H1 (cell line): ENCODE measurements at regions not wholly inside any gene's neighbourhood (a gene's known extent, or its start where the extent isn't known, plus 50 kb on each side); places are given as distances from the start of the nearest gene placed in this dataset.

Source experiments
- CTCF ChIA-PET: fragments of 300-600 bp; sonication (Branson Sonifier 250); formaldehyde crosslinking; loops from one replicate; lab custom pipeline; 2021; ENCODE audit not compliant: partially characterized antibody; lab: Charles Lee
- POLR2A ChIA-PET: fragments of 300-600 bp; sonication (Branson Sonifier 250); formaldehyde crosslinking; loops from one replicate; lab custom pipeline; 2021; ENCODE audit warnings: inconsistent platforms; ENCODE audit not compliant: partially characterized antibody; lab: Charles Lee
- DNase-seq, 2 experiments: peaks; one replicate each; pipeline versions ENCODE4 v3.0.0 to v3.0.0-alpha.2; 2010 to 2022; ENCODE audit warnings: low spot score in 2 of 2, low read depth in 1 of 2, mixed read lengths in 1 of 2
- FAIRE-seq: peaks from 2 replicates; lab custom pipeline; 2011; peaks lifted over from hg19 to GRCh38; lab: Jason Lieb, UNC
- H2AFZ ChIP-seq: 2 replicates; pipeline ENCODE4 v1.8.1; 2012; ENCODE audit warnings: low read length, inconsistent platforms
- H2AK5ac ChIP-seq: 2 replicates; pipeline ENCODE4 v1.6.1; 2013; ENCODE audit warnings: low read depth, low read length
- H2BK120ac ChIP-seq: replicated peaks from 2 replicates; pipeline ENCODE3; 2013; ENCODE audit warnings: low read depth, low read length, inconsistent platforms
- H2BK12ac ChIP-seq: 2 replicates; pipeline ENCODE4 v1.6.1; 2013; ENCODE audit warnings: low read depth, low read length
- H2BK15ac ChIP-seq: 2 replicates; pipeline ENCODE4 v1.6.1; 2013; ENCODE audit warnings: low read length
- H2BK20ac ChIP-seq: 2 replicates; pipeline ENCODE4 v1.6.1; 2013; ENCODE audit warnings: low read length
- H2BK5ac ChIP-seq: 2 replicates; pipeline ENCODE4 v1.6.1; 2013; ENCODE audit warnings: low read depth, low read length
- H3K14ac ChIP-seq: 2 replicates; pipeline ENCODE4 v1.6.1; 2013; ENCODE audit warnings: inconsistent platforms; ENCODE audit not compliant: insufficient read length
- H3K18ac ChIP-seq: 2 replicates; pipeline ENCODE4 v1.6.1; 2013; ENCODE audit warnings: low read length; ENCODE audit errors: extremely low read depth
- H3K23ac ChIP-seq: 2 replicates; pipeline ENCODE4 v1.6.1; 2013; ENCODE audit warnings: inconsistent platforms; ENCODE audit not compliant: insufficient read length
- H3K23me2 ChIP-seq: 2 replicates; pipeline ENCODE4 v1.6.1; 2013; ENCODE audit warnings: low read depth, low read length
- H3K27ac ChIP-seq: 2 replicates; pipeline ENCODE4 v1.6.1; 2011; ENCODE audit warnings: low read depth, low read length, inconsistent platforms
- H3K27me3 ChIP-seq, 4 experiments: replicated peaks in 1 of 4; 1 replicate in 1 of 4; 2 replicates in 3 of 4; pipeline versions ENCODE4 v1.6.1 to v1.8.1; 2011 to 2013; ENCODE audit warnings: low read length in 3 of 4, mild to moderate bottlenecking in 3 of 4, inconsistent platforms in 2 of 4, mixed read lengths in 2 of 4, moderate library complexity in 1 of 4; ENCODE audit not compliant: control insufficient read depth in 3 of 4, insufficient read depth in 3 of 4; ENCODE audit errors: extremely low read depth in 1 of 4
- H3K36me3 ChIP-seq, 4 experiments: 2 replicates each; pipeline versions ENCODE4 v1.6.1 to v1.8.1; 2011 to 2013; ENCODE audit warnings: mild to moderate bottlenecking in 4 of 4, low read length in 3 of 4, moderate library complexity in 2 of 4, control low read depth in 1 of 4, inconsistent platforms in 1 of 4; ENCODE audit not compliant: insufficient read depth in 4 of 4, control insufficient read depth in 2 of 4
- H3K4ac ChIP-seq: replicated peaks from 2 replicates; pipeline ENCODE3; 2013; ENCODE audit warnings: low read length, low read depth, mixed read lengths, inconsistent platforms; ENCODE audit not compliant: insufficient read length
- H3K4me1 ChIP-seq, 4 experiments: replicated peaks in 1 of 4; 1 replicate in 1 of 4; 2 replicates in 3 of 4; pipeline versions ENCODE4 v1.6.1 to v1.8.1; 2011 to 2013; ENCODE audit warnings: low read length in 3 of 4, inconsistent platforms in 2 of 4, mixed read lengths in 1 of 4; ENCODE audit not compliant: insufficient read depth in 4 of 4, control insufficient read depth in 3 of 4
- H3K4me2 ChIP-seq, 2 experiments: 2 replicates each; pipeline versions ENCODE4 v1.6.1 to v1.8.1; 2011 to 2013; ENCODE audit warnings: low read depth in 2 of 2, low read length in 2 of 2, control low read depth in 1 of 2, inconsistent platforms in 1 of 2, mild to moderate bottlenecking in 1 of 2; ENCODE audit not compliant: insufficient read depth in 1 of 2
- H3K4me3 ChIP-seq, 4 experiments: fragments of 200-600, 300-600 bp in 1 of 4; sonication (generic), shearing (Covaris generic), sonication (Bioruptor Twin) in 1 of 4; 2 replicates each; pipeline versions ENCODE4 v1.5.1 to v1.8.1; 2011 to 2016; ENCODE audit warnings: low read length in 4 of 4, low read depth in 3 of 4, control low read depth in 2 of 4, inconsistent platforms in 2 of 4, mild to moderate bottlenecking in 2 of 4, mixed read lengths in 1 of 4, moderate library complexity in 1 of 4; ENCODE audit not compliant: insufficient read depth in 2 of 4; ENCODE audit errors: extremely low read depth in 1 of 4
- H3K56ac ChIP-seq: replicated peaks from 2 replicates; pipeline ENCODE3; 2013; ENCODE audit warnings: low read depth, mild to moderate bottlenecking, mixed read lengths, low read length, inconsistent platforms; ENCODE audit not compliant: insufficient read length
- H3K79me1 ChIP-seq: 2 replicates; pipeline ENCODE4 v1.6.1; 2013; ENCODE audit warnings: low read depth, low read length, control low read depth
- H3K79me2 ChIP-seq, 2 experiments: 2 replicates each; pipeline versions ENCODE4 v1.6.1 to v1.8.1; 2012 to 2013; ENCODE audit warnings: low read length in 2 of 2, mild to moderate bottlenecking in 2 of 2, inconsistent platforms in 1 of 2; ENCODE audit not compliant: insufficient read depth in 2 of 2, control insufficient read depth in 1 of 2
- H3K9ac ChIP-seq, 4 experiments: replicated peaks in 1 of 4; 1 replicate in 1 of 4; 2 replicates in 3 of 4; pipeline versions ENCODE4 v1.6.1 to v1.8.1; 2011 to 2013; ENCODE audit warnings: low read depth in 3 of 4, low read length in 3 of 4, control low read depth in 2 of 4, mild to moderate bottlenecking in 2 of 4, moderate library complexity in 2 of 4, inconsistent platforms in 1 of 4; ENCODE audit errors: extremely low read depth in 1 of 4
- H3K9me3 ChIP-seq, 2 experiments: 2 replicates each; pipeline versions ENCODE4 v1.6.1 to v1.8.1; 2012 to 2013; ENCODE audit warnings: mild to moderate bottlenecking in 2 of 2, moderate library complexity in 2 of 2, control low read depth in 1 of 2, inconsistent platforms in 1 of 2, low read depth in 1 of 2, low read length in 1 of 2, mixed read lengths in 1 of 2; ENCODE audit not compliant: insufficient read depth in 2 of 2
- H4K20me1 ChIP-seq, 2 experiments: replicated peaks in 1 of 2; 2 replicates each; pipeline versions ENCODE3 to v1.8.1; 2011 to 2013; ENCODE audit warnings: inconsistent platforms in 2 of 2, low read length in 2 of 2, mild to moderate bottlenecking in 1 of 2; ENCODE audit not compliant: insufficient read depth in 2 of 2, control insufficient read depth in 1 of 2
- H4K5ac ChIP-seq: 2 replicates; pipeline ENCODE4 v1.6.1; 2013; ENCODE audit warnings: low read length, low read depth, mixed read lengths, inconsistent platforms; ENCODE audit not compliant: insufficient read length
- H4K8ac ChIP-seq: 2 replicates; pipeline ENCODE4 v1.8.0; 2013; ENCODE audit warnings: mild to moderate bottlenecking, moderate library complexity, low read length, inconsistent platforms; ENCODE audit not compliant: insufficient read depth; ENCODE audit errors: extremely low read depth
- H4K91ac ChIP-seq: replicated peaks from 2 replicates; pipeline ENCODE3; 2013; ENCODE audit warnings: low read length, mixed read lengths, inconsistent platforms; ENCODE audit not compliant: insufficient read length
- BCL11A ChIP-seq, 2 experiments: IDR thresholded peaks; one replicate each; pipeline ENCODE4 v1.6.1; 2011; ENCODE audit warnings: low read depth in 2 of 2, low read length in 2 of 2, mild to moderate bottlenecking in 2 of 2
- BRCA1 ChIP-seq: IDR thresholded peaks from 2 replicates; pipeline ENCODE4 v1.6.1; 2012; ENCODE audit warnings: low read depth, low read length, improper control_type of control experiment
- CHD2 ChIP-seq: IDR thresholded peaks from 2 replicates; pipeline ENCODE4 v1.6.1; 2012; ENCODE audit warnings: low read length, improper control_type of control experiment
- CTBP2 ChIP-seq: IDR thresholded peaks from 2 replicates; pipeline ENCODE4 v1.7.0; 2011; ENCODE audit warnings: borderline replicate concordance, mild to moderate bottlenecking, moderate library complexity, mixed read lengths, low read length; ENCODE audit not compliant: insufficient read depth, insufficient read length
- KDM5A ChIP-seq: fragments of 200-600 bp; IDR thresholded peaks from 2 replicates; pipeline ENCODE4 v1.7.1; 2012; ENCODE audit warnings: mild to moderate bottlenecking, low read length, inconsistent platforms, mixed read lengths
- PHF8 ChIP-seq: fragments of 200-600 bp; sonication (generic); conservative IDR thresholded peaks from 2 replicates; pipeline ENCODE4 v1.7.1; 2012; ENCODE audit warnings: low read depth, mild to moderate bottlenecking, inconsistent platforms, low read length, moderate library complexity
- POLR2AphosphoS5 ChIP-seq: IDR thresholded peaks from 2 replicates; pipeline ENCODE4 v1.6.1; 2011; ENCODE audit warnings: low read depth, low read length
- POU5F1 ChIP-seq: IDR thresholded peaks from 2 replicates; pipeline ENCODE4 v1.6.1; 2011; ENCODE audit warnings: low read depth, mild to moderate bottlenecking, low read length, moderate library complexity
- RFX5 ChIP-seq: IDR thresholded peaks from 2 replicates; pipeline ENCODE4 v1.6.1; 2011; ENCODE audit warnings: low read depth, low read length, improper control_type of control experiment, borderline replicate concordance
- SIN3A ChIP-seq, 2 experiments: IDR thresholded peaks in 1 of 2; conservative IDR thresholded peaks in 1 of 2; 2 replicates each; pipeline ENCODE4 v1.6.1; 2011 to 2012; ENCODE audit warnings: low read length in 2 of 2, improper control_type of control experiment in 1 of 2, low read depth in 1 of 2, mild to moderate bottlenecking in 1 of 2
- SRF ChIP-seq: IDR thresholded peaks from 2 replicates; pipeline ENCODE4 v1.6.1; 2011; ENCODE audit warnings: mild to moderate bottlenecking, low read depth, low read length, moderate library complexity
- WGBS, 2 experiments: shearing (Covaris generic) in 1 of 2; methylation state at CpG; one replicate each; pipeline versions ENCODE4 v1.1.6 to v1.1.7; 2013 to 2015; ENCODE audit warnings: low lambda C conversion rate in 2 of 2, mixed read lengths in 2 of 2, inconsistent platforms in 1 of 2, low coverage in 1 of 2, missing lambda C conversion rate in 1 of 2; ENCODE audit not compliant: insufficient replicate concordance in 2 of 2, insufficient coverage in 1 of 2, insufficient read length in 1 of 2; ENCODE audit errors: extremely low coverage in 1 of 2, missing lambda C conversion rate in 1 of 2; 5-methylcytosine and 5-hydroxymethylcytosine counted together
- TF ChIP-seq, protein P1 (sequence below): IDR thresholded peaks from 2 replicates; pipeline ENCODE4 v1.6.1; 2011; ENCODE audit warnings: low read depth, mild to moderate bottlenecking, low read length; ENCODE audit not compliant: insufficient read depth
- TF ChIP-seq, protein P2 (sequence below): IDR thresholded peaks from 2 replicates; pipeline ENCODE4 v1.6.1; 2012; ENCODE audit warnings: inconsistent platforms

DNA sequence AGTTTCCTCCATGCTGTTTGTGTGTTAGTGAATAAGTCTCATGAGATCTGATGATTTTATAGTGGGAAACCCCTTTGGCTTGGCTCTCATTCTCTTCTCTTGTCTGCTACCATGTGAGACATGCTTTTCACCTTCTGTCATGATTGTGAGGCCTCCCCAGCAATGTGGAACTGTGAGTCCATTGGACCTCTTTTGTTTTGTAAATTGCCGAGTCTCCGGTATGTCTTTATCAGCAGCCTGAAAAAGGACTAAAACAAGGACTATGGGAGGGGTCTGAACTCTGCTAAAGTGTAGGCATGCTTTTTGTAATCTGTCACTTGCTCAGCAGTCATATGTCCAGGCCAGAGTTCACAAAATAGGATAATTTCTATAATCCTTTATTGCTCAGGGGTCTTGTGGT, 164.0 kb upstream of the SNX7 start:
- Histone ChIP-seq H4K8ac (no peak overlapping the region), H4K20me1 (no peaks in the 10 kb centered on the region)
- no peak for DNase-seq
- TF ChIP-seq RFX5 (no peak), CHD2 (no peak), BRCA1 (no peak), BCL11A (IDR thresholded peaks at IDR 0.05; ENCODE audit: low read depth in 2 of 2, low read length in 2 of 2) (no peak), SRF (no peak), CTBP2 (no peak), KDM5A (no peak), SIN3A (conservative IDR thresholded peaks at IDR 0.05 in 1 of 2, IDR thresholded peaks at IDR 0.05 in 1 of 2; ENCODE audit: low read depth in 1 of 2, low read length in 2 of 2) (no peak), POLR2AphosphoS5 (no peak), POU5F1 (no peak), PHF8 (no peak)
- TF ChIP-seq, protein P1, sequence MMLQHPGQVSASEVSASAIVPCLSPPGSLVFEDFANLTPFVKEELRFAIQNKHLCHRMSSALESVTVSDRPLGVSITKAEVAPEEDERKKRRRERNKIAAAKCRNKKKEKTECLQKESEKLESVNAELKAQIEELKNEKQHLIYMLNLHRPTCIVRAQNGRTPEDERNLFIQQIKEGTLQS: no peak
- TF ChIP-seq, protein P2, sequence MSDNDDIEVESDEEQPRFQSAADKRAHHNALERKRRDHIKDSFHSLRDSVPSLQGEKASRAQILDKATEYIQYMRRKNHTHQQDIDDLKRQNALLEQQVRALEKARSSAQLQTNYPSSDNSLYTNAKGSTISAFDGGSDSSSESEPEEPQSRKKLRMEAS: no peak
- TF ChIP-seq, all 59 proteins: peak for 0
- H3K56ac ChIP-seq: no peak overlapping the region
- H2AFZ ChIP-seq: no peak overlapping the region
- H3K23me2 ChIP-seq: no peaks in the 10 kb centered on the region; the same call in 1 of the 2 replicates
- ChIA-PET CTCF (no interaction called here), POLR2A (no interaction called here)
- no peaks in the 10 kb centered on the region for H3K79me1 ChIP-seq
- H3K27ac ChIP-seq: no peak overlapping the region
- H3K4me3 ChIP-seq: no peak overlapping the region
- H3K36me3 ChIP-seq: no peaks in the 10 kb centered on the region
- WGBS, 2 experiments: 86% methylated on average over 2 of the region's 2 CpGs; no CpG with 5 or more reads in 1 of the 2 experiments
- H3K9ac ChIP-seq: no peak overlapping the region
- H3K79me2 ChIP-seq: no peaks in the 10 kb centered on the region
- H3K18ac ChIP-seq: no peak overlapping the region
- H3K14ac ChIP-seq: no peak overlapping the region
- H4K5ac ChIP-seq: no peak overlapping the region
- H2BK15ac ChIP-seq: no peak overlapping the region
- no peak overlapping the region for H4K91ac ChIP-seq
- H3K27me3 ChIP-seq: no peaks in the 10 kb centered on the region
- no peak overlapping the region for H2BK120ac ChIP-seq
- H3K4ac ChIP-seq: no peak overlapping the region
- no peaks in the 10 kb centered on the region; a peak in 2 of 7 replicates for H3K4me1 ChIP-seq
- H3K9me3 ChIP-seq: peaks cover 0 to 3% of the 10 kb centered on the region in 2 experiments; a peak in 1 of 4 replicates
- no peak overlapping the region for H2BK20ac ChIP-seq
- H3K4me2 ChIP-seq: no peak overlapping the region
- no peak overlapping the region for H2AK5ac ChIP-seq
- no peak for FAIRE-seq
- no peak overlapping the region for H2BK5ac ChIP-seq
- H3K23ac ChIP-seq: no peak overlapping the region
- H2BK12ac ChIP-seq: no peak overlapping the region
